ENCODE measurements at regions not wholly inside any gene's neighbourhood (a gene's known extent, or its start where the extent isn't known, plus 50 kb on each side); places are given as distances from the start of the nearest gene placed in this dataset.

- DNase-seq (ENCODE audit: low read depth in 1 of 2, low spot score in 1 of 2) (no peak), FAIRE-seq (no peak), ATAC-seq (no peak)
- WGBS (ENCODE audit: missing lambda C conversion rate) = 45% methylated on average over 3 of the region's 3 CpGs
- ChIA-PET POLR2A (no interaction called here), CTCF (no interaction called here)
- H3K4me1 ChIP-seq = no peaks in the 10 kb centered on the region
- no peak overlapping the region for H3K4me3 ChIP-seq
- TF ChIP-seq MYC (IDR thresholded peaks at IDR 0.05; ENCODE audit: borderline replicate concordance, low read length) (no peak), ZSCAN20 (CRISPR knock-in tag; IDR thresholded peaks at IDR 0.05) (no peak), ESRRA (IDR thresholded peaks at IDR 0.05; ENCODE audit: borderline replicate concordance, low read length) (no peak), HOXB5 (CRISPR knock-in tag; IDR thresholded peaks at IDR 0.05) (no peak), EHMT2 (IDR thresholded peaks at IDR 0.05; ENCODE audit: low read depth) (no peak), GATA3 (IDR thresholded peaks at IDR 0.05; ENCODE audit: borderline replicate concordance) (no peak), RAD21 (conservative IDR thresholded peaks at IDR 0.05 in 1 of 2, IDR thresholded peaks at IDR 0.05 in 1 of 2) (no peak), CEBPB (IDR thresholded peaks at IDR 0.05) (no peak), TFCP2L1 (CRISPR knock-in tag; IDR thresholded peaks at IDR 0.05) (no peak), HEYL (CRISPR knock-in tag; IDR thresholded peaks at IDR 0.05) (no peak)
- TF ChIP-seq, protein P1, sequence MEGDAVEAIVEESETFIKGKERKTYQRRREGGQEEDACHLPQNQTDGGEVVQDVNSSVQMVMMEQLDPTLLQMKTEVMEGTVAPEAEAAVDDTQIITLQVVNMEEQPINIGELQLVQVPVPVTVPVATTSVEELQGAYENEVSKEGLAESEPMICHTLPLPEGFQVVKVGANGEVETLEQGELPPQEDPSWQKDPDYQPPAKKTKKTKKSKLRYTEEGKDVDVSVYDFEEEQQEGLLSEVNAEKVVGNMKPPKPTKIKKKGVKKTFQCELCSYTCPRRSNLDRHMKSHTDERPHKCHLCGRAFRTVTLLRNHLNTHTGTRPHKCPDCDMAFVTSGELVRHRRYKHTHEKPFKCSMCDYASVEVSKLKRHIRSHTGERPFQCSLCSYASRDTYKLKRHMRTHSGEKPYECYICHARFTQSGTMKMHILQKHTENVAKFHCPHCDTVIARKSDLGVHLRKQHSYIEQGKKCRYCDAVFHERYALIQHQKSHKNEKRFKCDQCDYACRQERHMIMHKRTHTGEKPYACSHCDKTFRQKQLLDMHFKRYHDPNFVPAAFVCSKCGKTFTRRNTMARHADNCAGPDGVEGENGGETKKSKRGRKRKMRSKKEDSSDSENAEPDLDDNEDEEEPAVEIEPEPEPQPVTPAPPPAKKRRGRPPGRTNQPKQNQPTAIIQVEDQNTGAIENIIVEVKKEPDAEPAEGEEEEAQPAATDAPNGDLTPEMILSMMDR (IDR thresholded peaks at IDR 0.05) = no peak
- H3K9me3 ChIP-seq = no peaks in the 10 kb centered on the region
- no peak overlapping the region for H3K4me2 ChIP-seq
- H3K27ac ChIP-seq = no peak overlapping the region
These were observed 1272.5 kb upstream of the CDH2 start for GRCh38 chr18:29449424-29449823.

GRCh38 chr18:29439398-29439797 is 1262.5 kb upstream of the CDH2 start:
- 57% methylated on average over 2 of the region's 2 CpGs for WGBS (ENCODE audit: missing lambda C conversion rate)
- H3K9me3 ChIP-seq = no peaks in the 10 kb centered on the region

More at GRCh38 chr18:29439398-29439797, 1262.5 kb upstream of the CDH2 start:
- no peak for FAIRE-seq
- POLR2A ChIA-PET = no interaction called here
- TF ChIP-seq USF2 (IDR thresholded peaks at IDR 0.05) = no peak
- TF ChIP-seq E2F6 (IDR thresholded peaks at IDR 0.05; ENCODE audit: borderline replicate concordance, low read depth) = no peak
- TF ChIP-seq, protein P2, sequence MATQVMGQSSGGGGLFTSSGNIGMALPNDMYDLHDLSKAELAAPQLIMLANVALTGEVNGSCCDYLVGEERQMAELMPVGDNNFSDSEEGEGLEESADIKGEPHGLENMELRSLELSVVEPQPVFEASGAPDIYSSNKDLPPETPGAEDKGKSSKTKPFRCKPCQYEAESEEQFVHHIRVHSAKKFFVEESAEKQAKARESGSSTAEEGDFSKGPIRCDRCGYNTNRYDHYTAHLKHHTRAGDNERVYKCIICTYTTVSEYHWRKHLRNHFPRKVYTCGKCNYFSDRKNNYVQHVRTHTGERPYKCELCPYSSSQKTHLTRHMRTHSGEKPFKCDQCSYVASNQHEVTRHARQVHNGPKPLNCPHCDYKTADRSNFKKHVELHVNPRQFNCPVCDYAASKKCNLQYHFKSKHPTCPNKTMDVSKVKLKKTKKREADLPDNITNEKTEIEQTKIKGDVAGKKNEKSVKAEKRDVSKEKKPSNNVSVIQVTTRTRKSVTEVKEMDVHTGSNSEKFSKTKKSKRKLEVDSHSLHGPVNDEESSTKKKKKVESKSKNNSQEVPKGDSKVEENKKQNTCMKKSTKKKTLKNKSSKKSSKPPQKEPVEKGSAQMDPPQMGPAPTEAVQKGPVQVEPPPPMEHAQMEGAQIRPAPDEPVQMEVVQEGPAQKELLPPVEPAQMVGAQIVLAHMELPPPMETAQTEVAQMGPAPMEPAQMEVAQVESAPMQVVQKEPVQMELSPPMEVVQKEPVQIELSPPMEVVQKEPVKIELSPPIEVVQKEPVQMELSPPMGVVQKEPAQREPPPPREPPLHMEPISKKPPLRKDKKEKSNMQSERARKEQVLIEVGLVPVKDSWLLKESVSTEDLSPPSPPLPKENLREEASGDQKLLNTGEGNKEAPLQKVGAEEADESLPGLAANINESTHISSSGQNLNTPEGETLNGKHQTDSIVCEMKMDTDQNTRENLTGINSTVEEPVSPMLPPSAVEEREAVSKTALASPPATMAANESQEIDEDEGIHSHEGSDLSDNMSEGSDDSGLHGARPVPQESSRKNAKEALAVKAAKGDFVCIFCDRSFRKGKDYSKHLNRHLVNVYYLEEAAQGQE (IDR thresholded peaks at IDR 0.05) = no peak
- no peak for TF ChIP-seq NPAS2 (CRISPR knock-in tag; IDR thresholded peaks at IDR 0.05; ENCODE audit: borderline replicate concordance)
- no peak for TF ChIP-seq FOSB (CRISPR knock-in tag; IDR thresholded peaks at IDR 0.05)
- no peak for TF ChIP-seq TFCP2L1 (CRISPR knock-in tag; IDR thresholded peaks at IDR 0.05)
- no peak for TF ChIP-seq POLR2A (IDR thresholded peaks at IDR 0.05; ENCODE audit: low read length)
- TF ChIP-seq FOXS1 (CRISPR knock-in tag; IDR thresholded peaks at IDR 0.05) = no peak
- TF ChIP-seq MAZ (IDR thresholded peaks at IDR 0.05; ENCODE audit: borderline replicate concordance, low read depth, low read length) = no peak
- no peak for TF ChIP-seq EHMT2 (IDR thresholded peaks at IDR 0.05; ENCODE audit: low read depth)
- no peak for TF ChIP-seq PHF8 (IDR thresholded peaks at IDR 0.05; ENCODE audit: borderline replicate concordance, low read depth)
- TF ChIP-seq MYC (IDR thresholded peaks at IDR 0.05; ENCODE audit: borderline replicate concordance, low read length) = no peak
- TF ChIP-seq NR3C1 (IDR thresholded peaks at IDR 0.05) = no peak
- no peak for TF ChIP-seq ZFP36 (IDR thresholded peaks at IDR 0.05; ENCODE audit: borderline replicate concordance, partially characterized antibody)
- no peak for TF ChIP-seq RNF2 (IDR thresholded peaks at IDR 0.05; ENCODE audit: borderline replicate concordance, low read depth)
- Histone ChIP-seq H3K4me1 (no peaks in the 10 kb centered on the region), H3K4me3 (no peak overlapping the region), H3K4me2 (no peak overlapping the region), H3K27ac (no peak overlapping the region)
- CTCF ChIA-PET = no interaction called here
- ATAC-seq = no peak
- no peak for DNase-seq (ENCODE audit: low read depth in 1 of 2, low spot score in 1 of 2)
